IMR-90 (cell line): ENCODE measurements at regions not wholly inside any gene's neighbourhood (a gene's known extent, or its start where the extent isn't known, plus 50 kb on each side); places are given as distances from the start of the nearest gene placed in this dataset.

Experiments used
- BHLHE40 ChIP-seq: fragments of 150-350 bp; IDR thresholded peaks from 2 replicates; pipeline ENCODE4 v1.6.1; 2016; ENCODE audit warnings: mild to moderate bottlenecking, low read depth, low read length
- CEBPB ChIP-seq: IDR thresholded peaks from 2 replicates; pipeline ENCODE4 v1.6.1; 2012; ENCODE audit warnings: low read depth, low read length, improper control_type of control experiment
- MAFK ChIP-seq: IDR thresholded peaks from 2 replicates; pipeline ENCODE4 v1.6.1; 2012; ENCODE audit warnings: low read depth, low read length, improper control_type of control experiment
- MXI1 ChIP-seq: IDR thresholded peaks from 2 replicates; pipeline ENCODE4 v1.6.1; 2012; ENCODE audit warnings: low read depth, mild to moderate bottlenecking, low read length, moderate library complexity, borderline replicate concordance
- POLR2A ChIP-seq: IDR thresholded peaks from 2 replicates; pipeline ENCODE4 v1.6.1; 2012; ENCODE audit warnings: mild to moderate bottlenecking, low read depth, low read length
- RAD21 ChIP-seq: IDR thresholded peaks from 2 replicates; pipeline ENCODE4 v1.6.1; 2012; ENCODE audit warnings: low read length, improper control_type of control experiment
- RFX5 ChIP-seq: IDR thresholded peaks from 2 replicates; pipeline ENCODE4 v1.8.0; 2012; ENCODE audit warnings: low read depth, mild to moderate bottlenecking, low read length, moderate library complexity
- SMC3 ChIP-seq: fragments of 150-350 bp; IDR thresholded peaks from 2 replicates; pipeline ENCODE4 v1.6.1; 2016; ENCODE audit warnings: low read depth, mild to moderate bottlenecking, antibody characterized with exemption, low read length, moderate library complexity
- TF ChIP-seq, protein P1 (sequence below): fragments of 150-350 bp; IDR thresholded peaks from 2 replicates; pipeline ENCODE4 v1.6.1; 2017; ENCODE audit warnings: mild to moderate bottlenecking, antibody characterized with exemption, low read length, low read depth
- TF ChIP-seq, protein P2 (sequence below): conservative IDR thresholded peaks from 2 replicates; pipeline ENCODE4 v1.5.1; 2012; ENCODE audit warnings: mild to moderate bottlenecking, low read depth, low read length, improper control_type of control experiment
- TF ChIP-seq, protein P3 (sequence below): fragments of 150-350 bp; IDR thresholded peaks from 2 replicates; pipeline ENCODE4 v1.6.1; 2016; ENCODE audit warnings: low read depth, mild to moderate bottlenecking, low read length, moderate library complexity, borderline replicate concordance

DNA sequence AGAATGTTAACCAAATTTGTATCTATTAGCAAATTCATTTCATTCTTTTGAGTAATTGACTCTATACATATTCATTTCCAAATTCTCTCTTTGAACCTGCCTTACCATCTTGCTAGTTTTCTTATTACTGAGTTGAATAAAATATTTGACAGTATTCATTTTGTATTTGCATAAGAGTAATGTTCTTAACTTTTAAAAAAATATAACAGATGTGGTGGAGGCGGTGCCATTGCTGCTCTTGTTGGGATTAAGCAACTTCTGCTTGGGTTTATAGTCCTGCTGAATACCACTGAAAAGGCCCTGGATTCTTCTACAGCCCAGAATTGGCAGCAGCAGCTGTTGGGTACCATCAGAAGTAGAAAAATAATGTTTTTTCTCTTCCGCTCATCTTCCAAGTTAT, 148.9 kb upstream of the PEX5L start:
- TF ChIP-seq, protein P1, sequence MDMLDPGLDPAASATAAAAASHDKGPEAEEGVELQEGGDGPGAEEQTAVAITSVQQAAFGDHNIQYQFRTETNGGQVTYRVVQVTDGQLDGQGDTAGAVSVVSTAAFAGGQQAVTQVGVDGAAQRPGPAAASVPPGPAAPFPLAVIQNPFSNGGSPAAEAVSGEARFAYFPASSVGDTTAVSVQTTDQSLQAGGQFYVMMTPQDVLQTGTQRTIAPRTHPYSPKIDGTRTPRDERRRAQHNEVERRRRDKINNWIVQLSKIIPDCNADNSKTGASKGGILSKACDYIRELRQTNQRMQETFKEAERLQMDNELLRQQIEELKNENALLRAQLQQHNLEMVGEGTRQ: no peak
- no peak for TF ChIP-seq MXI1
- TF ChIP-seq POLR2A: no peak
- TF ChIP-seq, protein P2, sequence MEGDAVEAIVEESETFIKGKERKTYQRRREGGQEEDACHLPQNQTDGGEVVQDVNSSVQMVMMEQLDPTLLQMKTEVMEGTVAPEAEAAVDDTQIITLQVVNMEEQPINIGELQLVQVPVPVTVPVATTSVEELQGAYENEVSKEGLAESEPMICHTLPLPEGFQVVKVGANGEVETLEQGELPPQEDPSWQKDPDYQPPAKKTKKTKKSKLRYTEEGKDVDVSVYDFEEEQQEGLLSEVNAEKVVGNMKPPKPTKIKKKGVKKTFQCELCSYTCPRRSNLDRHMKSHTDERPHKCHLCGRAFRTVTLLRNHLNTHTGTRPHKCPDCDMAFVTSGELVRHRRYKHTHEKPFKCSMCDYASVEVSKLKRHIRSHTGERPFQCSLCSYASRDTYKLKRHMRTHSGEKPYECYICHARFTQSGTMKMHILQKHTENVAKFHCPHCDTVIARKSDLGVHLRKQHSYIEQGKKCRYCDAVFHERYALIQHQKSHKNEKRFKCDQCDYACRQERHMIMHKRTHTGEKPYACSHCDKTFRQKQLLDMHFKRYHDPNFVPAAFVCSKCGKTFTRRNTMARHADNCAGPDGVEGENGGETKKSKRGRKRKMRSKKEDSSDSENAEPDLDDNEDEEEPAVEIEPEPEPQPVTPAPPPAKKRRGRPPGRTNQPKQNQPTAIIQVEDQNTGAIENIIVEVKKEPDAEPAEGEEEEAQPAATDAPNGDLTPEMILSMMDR: no peak
- TF ChIP-seq SMC3: no peak
- TF ChIP-seq RAD21: no peak
- TF ChIP-seq BHLHE40: no peak
- no peak for TF ChIP-seq CEBPB
- TF ChIP-seq, protein P3, sequence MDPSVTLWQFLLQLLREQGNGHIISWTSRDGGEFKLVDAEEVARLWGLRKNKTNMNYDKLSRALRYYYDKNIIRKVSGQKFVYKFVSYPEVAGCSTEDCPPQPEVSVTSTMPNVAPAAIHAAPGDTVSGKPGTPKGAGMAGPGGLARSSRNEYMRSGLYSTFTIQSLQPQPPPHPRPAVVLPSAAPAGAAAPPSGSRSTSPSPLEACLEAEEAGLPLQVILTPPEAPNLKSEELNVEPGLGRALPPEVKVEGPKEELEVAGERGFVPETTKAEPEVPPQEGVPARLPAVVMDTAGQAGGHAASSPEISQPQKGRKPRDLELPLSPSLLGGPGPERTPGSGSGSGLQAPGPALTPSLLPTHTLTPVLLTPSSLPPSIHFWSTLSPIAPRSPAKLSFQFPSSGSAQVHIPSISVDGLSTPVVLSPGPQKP: no peak
- TF ChIP-seq RFX5: no peak
- TF ChIP-seq MAFK: no peak
